ENCODE measurements at regions not wholly inside any gene's neighbourhood (a gene's known extent, or its start where the extent isn't known, plus 50 kb on each side); places are given as distances from the start of the nearest gene placed in this dataset.

- no peak for DNase-seq (ENCODE audit: low spot score)
- H3K4me1 Mint-ChIP-seq (ENCODE audit: unreplicated experiment), result no peaks in the 10 kb centered on the region
- no peak overlapping the region for H3K4me3 Mint-ChIP-seq (ENCODE audit: unreplicated experiment)
- no peak for TF ChIP-seq CTCF (IDR thresholded peaks at IDR 0.05; ENCODE audit: unreplicated experiment)
- no peaks in the 10 kb centered on the region for H3K9me3 Mint-ChIP-seq (ENCODE audit: unreplicated experiment)
- no peak overlapping the region for H3K27ac Mint-ChIP-seq (ENCODE audit: unreplicated experiment)
- H3K36me3 Mint-ChIP-seq (ENCODE audit: low read depth, unreplicated experiment), result no peaks in the 10 kb centered on the region
- H3K27me3 Mint-ChIP-seq (ENCODE audit: unreplicated experiment), result peaks cover 2% of the 10 kb centered on the region
These were observed 252.8 kb upstream of the HS3ST5 start for GRCh38 chr6:114595591-114595990.

GRCh38 chr6:114595186-114595585 lies 252.4 kb upstream of the HS3ST5 start:
- no peak for DNase-seq (ENCODE audit: low spot score)
- TF ChIP-seq CTCF (IDR thresholded peaks at IDR 0.05; ENCODE audit: unreplicated experiment), result no peak
- Mint-ChIP-seq H3K27ac (ENCODE audit: unreplicated experiment) (no peak overlapping the region), H3K4me3 (ENCODE audit: unreplicated experiment) (no peak overlapping the region), H3K27me3 (ENCODE audit: unreplicated experiment) (peaks cover 2% of the 10 kb centered on the region), H3K36me3 (ENCODE audit: low read depth, unreplicated experiment) (no peaks in the 10 kb centered on the region), H3K9me3 (ENCODE audit: unreplicated experiment) (no peaks in the 10 kb centered on the region), H3K4me1 (ENCODE audit: unreplicated experiment) (no peaks in the 10 kb centered on the region)

GRCh38 chr6:114592506-114592905 lies 249.7 kb upstream of the HS3ST5 start:
- DNase-seq (ENCODE audit: low spot score), result no peak
- Mint-ChIP-seq H3K4me1 (ENCODE audit: unreplicated experiment) (no peaks in the 10 kb centered on the region), H3K36me3 (ENCODE audit: low read depth, unreplicated experiment) (no peaks in the 10 kb centered on the region), H3K27ac (ENCODE audit: unreplicated experiment) (no peak overlapping the region), H3K9me3 (ENCODE audit: unreplicated experiment) (no peaks in the 10 kb centered on the region), H3K27me3 (ENCODE audit: unreplicated experiment) (no peaks in the 10 kb centered on the region), H3K4me3 (ENCODE audit: unreplicated experiment) (no peak overlapping the region)
- no peak for TF ChIP-seq CTCF (IDR thresholded peaks at IDR 0.05; ENCODE audit: unreplicated experiment)

- Mint-ChIP-seq H3K36me3 (ENCODE audit: low read depth, unreplicated experiment) (no peaks in the 10 kb centered on the region), H3K27ac (ENCODE audit: unreplicated experiment) (no peak overlapping the region)
- no peak for TF ChIP-seq CTCF (IDR thresholded peaks at IDR 0.05; ENCODE audit: unreplicated experiment)
These were observed 245.9 kb upstream of the HS3ST5 start for GRCh38 chr6:114588726-114589125.

GRCh38 chr6:114586298-114586697 lies 243.5 kb upstream of the HS3ST5 start:
- Mint-ChIP-seq H3K4me3 (ENCODE audit: unreplicated experiment) (no peak overlapping the region), H3K4me1 (ENCODE audit: unreplicated experiment) (no peaks in the 10 kb centered on the region), H3K27me3 (ENCODE audit: unreplicated experiment) (no peaks in the 10 kb centered on the region), H3K36me3 (ENCODE audit: low read depth, unreplicated experiment) (no peaks in the 10 kb centered on the region), H3K9me3 (ENCODE audit: unreplicated experiment) (no peaks in the 10 kb centered on the region), H3K27ac (ENCODE audit: unreplicated experiment) (no peak overlapping the region)
- no peak for DNase-seq (ENCODE audit: low spot score)
- no peak for TF ChIP-seq CTCF (IDR thresholded peaks at IDR 0.05; ENCODE audit: unreplicated experiment)

More at GRCh38 chr6:114588726-114589125, 245.9 kb upstream of the HS3ST5 start:
- DNase-seq (ENCODE audit: low spot score), result no peak
- no peak overlapping the region for H3K4me3 Mint-ChIP-seq (ENCODE audit: unreplicated experiment)
- H3K27me3 Mint-ChIP-seq (ENCODE audit: unreplicated experiment), result no peaks in the 10 kb centered on the region
- H3K9me3 Mint-ChIP-seq (ENCODE audit: unreplicated experiment), result no peaks in the 10 kb centered on the region
- no peaks in the 10 kb centered on the region for H3K4me1 Mint-ChIP-seq (ENCODE audit: unreplicated experiment)

All from endothelial cell (in vitro differentiated cells).